ENCODE measurements at regions not wholly inside any gene's neighbourhood (a gene's known extent, or its start where the extent isn't known, plus 50 kb on each side); places are given as distances from the start of the nearest gene placed in this dataset.

DNA sequence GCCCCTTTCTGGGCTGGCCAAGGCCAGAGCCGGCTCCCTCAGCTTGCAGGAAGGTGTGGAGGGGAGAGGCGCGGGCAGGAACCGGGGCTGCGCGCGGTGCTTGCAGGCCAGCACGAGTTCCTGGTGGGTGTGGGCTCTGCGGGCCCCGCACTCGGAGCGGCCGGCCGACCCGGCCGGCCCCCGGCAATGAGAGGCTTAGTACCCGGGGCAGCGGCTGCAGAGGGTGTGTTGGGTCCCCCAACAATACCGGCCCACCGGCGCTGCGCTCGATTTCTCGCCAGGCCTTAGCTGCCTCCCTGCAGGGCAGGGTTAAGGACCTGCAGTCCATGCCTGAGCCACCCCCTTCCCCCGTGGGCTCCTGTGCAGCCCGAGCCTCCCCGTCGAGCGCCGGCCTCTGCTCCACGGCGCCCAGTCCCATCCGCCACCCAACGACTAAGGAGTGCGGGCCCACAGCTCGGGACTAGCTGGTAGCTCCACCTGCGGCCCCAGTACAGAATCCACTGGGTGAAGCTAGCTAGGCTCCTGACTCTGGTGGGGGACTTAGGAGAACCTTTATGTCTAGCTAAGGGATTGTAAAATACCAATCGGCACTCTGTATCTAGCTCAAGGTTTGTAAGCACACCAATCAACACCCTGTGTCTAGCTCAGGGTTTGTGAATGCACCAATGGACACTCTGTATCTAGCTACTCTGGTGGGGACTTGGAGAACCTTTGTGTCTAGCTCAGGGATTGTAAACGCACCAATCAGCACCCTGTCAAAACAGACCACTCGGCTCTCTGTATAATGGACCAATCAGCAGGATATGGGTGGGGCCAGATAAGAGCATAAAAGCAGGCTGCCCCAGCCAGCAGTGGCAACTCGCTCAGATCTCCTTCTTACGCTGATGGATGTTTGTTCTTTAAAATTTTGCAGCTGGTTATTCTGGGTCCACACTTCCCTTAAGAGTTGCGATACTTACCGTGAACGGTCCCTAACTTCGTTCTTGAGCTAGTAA, 167.4 kb upstream of the RREB1 start:
- BruUV-seq (replicated peaks): no TSS peak
- TF ChIP-seq EZH2phosphoT487 (IDR thresholded peaks at IDR 0.05; ENCODE audit: borderline replicate concordance, low read depth, low read length): no peak
- TF ChIP-seq, protein P1, sequence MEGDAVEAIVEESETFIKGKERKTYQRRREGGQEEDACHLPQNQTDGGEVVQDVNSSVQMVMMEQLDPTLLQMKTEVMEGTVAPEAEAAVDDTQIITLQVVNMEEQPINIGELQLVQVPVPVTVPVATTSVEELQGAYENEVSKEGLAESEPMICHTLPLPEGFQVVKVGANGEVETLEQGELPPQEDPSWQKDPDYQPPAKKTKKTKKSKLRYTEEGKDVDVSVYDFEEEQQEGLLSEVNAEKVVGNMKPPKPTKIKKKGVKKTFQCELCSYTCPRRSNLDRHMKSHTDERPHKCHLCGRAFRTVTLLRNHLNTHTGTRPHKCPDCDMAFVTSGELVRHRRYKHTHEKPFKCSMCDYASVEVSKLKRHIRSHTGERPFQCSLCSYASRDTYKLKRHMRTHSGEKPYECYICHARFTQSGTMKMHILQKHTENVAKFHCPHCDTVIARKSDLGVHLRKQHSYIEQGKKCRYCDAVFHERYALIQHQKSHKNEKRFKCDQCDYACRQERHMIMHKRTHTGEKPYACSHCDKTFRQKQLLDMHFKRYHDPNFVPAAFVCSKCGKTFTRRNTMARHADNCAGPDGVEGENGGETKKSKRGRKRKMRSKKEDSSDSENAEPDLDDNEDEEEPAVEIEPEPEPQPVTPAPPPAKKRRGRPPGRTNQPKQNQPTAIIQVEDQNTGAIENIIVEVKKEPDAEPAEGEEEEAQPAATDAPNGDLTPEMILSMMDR (conservative IDR thresholded peaks at IDR 0.05; ENCODE audit: low read length): no peak
- intact Hi-C loops (cut with micrococcal nuclease; ENCODE audit: unreplicated experiment): no loop called here
- Histone ChIP-seq H2AFZ (ENCODE audit: low read length) (no peak overlapping the region), H3K79me2 (ENCODE audit: insufficient read depth, low read depth, low read length) (no peaks in the 10 kb centered on the region), H3K4me3 (ENCODE audit: low read depth, low read length, poor library complexity, severe bottlenecking) (no peak overlapping the region), H3K4me1 (ENCODE audit: insufficient read depth, low read length, poor library complexity, severe bottlenecking) (no peaks in the 10 kb centered on the region), H3K9me3 (ENCODE audit: low read length) (no peaks in the 10 kb centered on the region), H3K9me2 (ENCODE audit: insufficient read depth, low read length) (no peaks in the 10 kb centered on the region), H3K4me2 (ENCODE audit: low read length) (no peak overlapping the region), H3K36me3 (ENCODE audit: insufficient read depth, low read length) (no peaks in the 10 kb centered on the region), H3K27ac (ENCODE audit: low read depth, low read length, poor library complexity, severe bottlenecking) (no peak overlapping the region), H4K20me1 (ENCODE audit: insufficient read depth, low read length) (no peaks in the 10 kb centered on the region)
- no peak for DNase-seq (ENCODE audit: low spot score)
- ChIA-PET CTCF (ENCODE audit: unreplicated experiment) (no interaction called here), POLR2A (interaction anchor here (0.6 kb wide), 1 partner anchor 156 kb away, joined by 3 read pairs; no protein-coding TSS in a partner anchor)

GRCh38 chr6:6941201-6941600, 166.6 kb upstream of the RREB1 start:
- H3K36me3 ChIP-seq (ENCODE audit: insufficient read depth, low read length): no peaks in the 10 kb centered on the region
- H3K79me2 ChIP-seq (ENCODE audit: insufficient read depth, low read depth, low read length): no peaks in the 10 kb centered on the region
- DNase-seq (ENCODE audit: low spot score): no peak
- no peaks in the 10 kb centered on the region for H3K9me3 ChIP-seq (ENCODE audit: low read length)
- POLR2A ChIA-PET: no interaction called here
- TF ChIP-seq, protein P1 (conservative IDR thresholded peaks at IDR 0.05; ENCODE audit: low read length): no peak
- TF ChIP-seq EZH2phosphoT487 (IDR thresholded peaks at IDR 0.05; ENCODE audit: borderline replicate concordance, low read depth, low read length): no peak
- no TSS peak for BruUV-seq (replicated peaks)
- CTCF ChIA-PET (ENCODE audit: unreplicated experiment): no interaction called here
- no peak overlapping the region for H3K27ac ChIP-seq (ENCODE audit: low read depth, low read length, poor library complexity, severe bottlenecking)
- no peak overlapping the region for H3K4me2 ChIP-seq (ENCODE audit: low read length)
- no peaks in the 10 kb centered on the region for H3K4me1 ChIP-seq (ENCODE audit: insufficient read depth, low read length, poor library complexity, severe bottlenecking)
- intact Hi-C loops (cut with micrococcal nuclease; ENCODE audit: unreplicated experiment): no loop called here
- no peak overlapping the region for H2AFZ ChIP-seq (ENCODE audit: low read length)
- H4K20me1 ChIP-seq (ENCODE audit: insufficient read depth, low read length): no peaks in the 10 kb centered on the region
- no peaks in the 10 kb centered on the region for H3K9me2 ChIP-seq (ENCODE audit: insufficient read depth, low read length)
- no peak overlapping the region for H3K4me3 ChIP-seq (ENCODE audit: low read depth, low read length, poor library complexity, severe bottlenecking)

DNA sequence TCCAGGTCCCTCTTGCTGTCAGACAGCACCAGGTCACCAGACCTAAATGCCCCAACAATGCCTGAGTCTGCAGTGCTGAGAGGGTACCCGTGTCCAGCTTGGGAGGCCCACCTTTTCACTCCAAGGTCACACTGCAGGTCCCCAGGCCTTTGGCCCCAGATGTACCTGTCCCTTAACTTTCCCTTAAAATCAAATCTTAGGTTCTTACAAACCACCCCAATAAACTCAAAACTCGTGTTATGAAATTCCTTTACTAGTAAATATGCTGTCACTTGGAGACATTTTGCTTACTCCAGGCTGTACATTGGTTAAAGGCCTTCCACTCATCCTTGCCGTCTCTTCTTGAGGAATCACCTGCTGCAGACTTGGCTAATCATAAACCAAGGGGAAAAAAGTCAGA, 165.7 kb upstream of the RREB1 start:
- intact Hi-C loops (cut with micrococcal nuclease; ENCODE audit: unreplicated experiment): no loop called here
- BruUV-seq (replicated peaks): no TSS peak
- POLR2A ChIA-PET: no interaction called here

More for the DNA sequence above, 165.7 kb upstream of the RREB1 start:
- H3K4me3 ChIP-seq (ENCODE audit: low read depth, low read length, poor library complexity, severe bottlenecking): no peak overlapping the region
- TF ChIP-seq, protein P1 (conservative IDR thresholded peaks at IDR 0.05; ENCODE audit: low read length): no peak
- TF ChIP-seq EZH2phosphoT487 (IDR thresholded peaks at IDR 0.05; ENCODE audit: borderline replicate concordance, low read depth, low read length): no peak
- no peaks in the 10 kb centered on the region for H3K9me3 ChIP-seq (ENCODE audit: low read length)
- no peaks in the 10 kb centered on the region for H4K20me1 ChIP-seq (ENCODE audit: insufficient read depth, low read length)
- H3K79me2 ChIP-seq (ENCODE audit: insufficient read depth, low read depth, low read length): no peaks in the 10 kb centered on the region
- H3K36me3 ChIP-seq (ENCODE audit: insufficient read depth, low read length): no peaks in the 10 kb centered on the region
- H3K27ac ChIP-seq (ENCODE audit: low read depth, low read length, poor library complexity, severe bottlenecking): no peak overlapping the region
- no peak overlapping the region for H2AFZ ChIP-seq (ENCODE audit: low read length)
- no peak overlapping the region for H3K4me2 ChIP-seq (ENCODE audit: low read length)
- CTCF ChIA-PET (ENCODE audit: unreplicated experiment): no interaction called here
- no peaks in the 10 kb centered on the region for H3K4me1 ChIP-seq (ENCODE audit: insufficient read depth, low read length, poor library complexity, severe bottlenecking)
- no peak for DNase-seq (ENCODE audit: low spot score)
- H3K9me2 ChIP-seq (ENCODE audit: insufficient read depth, low read length): no peaks in the 10 kb centered on the region
